Gastrocnemius medialis (tissue), 4 donors: ENCODE measurements at regions not wholly inside any gene's neighbourhood (a gene's known extent, or its start where the extent isn't known, plus 50 kb on each side); places are given as distances from the start of the nearest gene placed in this dataset.

Experiments
- ATAC-seq, 2 donors: fragments of 150-250 bp; one replicate each; pipeline ENCODE4 v1.9.1; 2016
- DNase-seq, 2 donors: peaks; one replicate each; pipeline ENCODE4 v3.0.0-alpha.2; 2019
- H3K27ac ChIP-seq, 4 donors: fragments of 200-600 bp; sonication (generic); 1 replicate in 1 of 4; 2 replicates in 3 of 4; pipeline ENCODE4 v1.5.1; 2016 to 2018; ENCODE audit warnings: mild to moderate bottlenecking in 2 of 4, moderate library complexity in 1 of 4
- H3K27me3 ChIP-seq, 3 donors: fragments of 200-600 bp; sonication (generic) in 2 of 3; 1 replicate in 1 of 3; 2 replicates in 2 of 3; pipeline versions ENCODE4 v1.5.1 to v1.6.0; 2016 to 2019; ENCODE audit warnings: mild to moderate bottlenecking in 1 of 3, moderate library complexity in 1 of 3
- H3K36me3 ChIP-seq, 2 donors: fragments of 200-600 bp; sonication (generic) in 1 of 2; one replicate each; pipeline ENCODE4 v1.5.1; 2017 to 2018
- H3K4me1 ChIP-seq, 2 donors: fragments of 200-600 bp; sonication (generic) in 1 of 2; one replicate each; pipeline ENCODE4 v1.5.1; 2016 to 2017; ENCODE audit warnings: mild to moderate bottlenecking in 2 of 2
- H3K4me3 ChIP-seq, 4 donors: fragments of 200-600 bp; sonication (generic) in 3 of 4; 1 replicate in 1 of 4; 2 replicates in 3 of 4; pipeline ENCODE4 v1.5.1; 2016 to 2019; ENCODE audit warnings: mild to moderate bottlenecking in 2 of 4
- H3K9me3 ChIP-seq, 3 donors: fragments of 200-600 bp; sonication (generic) in 2 of 3; 1 replicate in 1 of 3; 2 replicates in 2 of 3; pipeline ENCODE4 v1.5.1; 2016 to 2019
- POLR2A ChIP-seq, 2 donors: fragments of 450-650 bp; IDR thresholded peaks; one replicate each; pipeline ENCODE4 v1.6.1; 2017; ENCODE audit warnings: antibody characterized with exemption in 2 of 2, mild to moderate bottlenecking in 2 of 2, moderate library complexity in 2 of 2
- in situ Hi-C, 4 donors: fragments of 200-750 bp; cut with MboI; loops; one replicate each; pipeline versions ENCODE4 v1.15.0 to v1.8.0; 2017; ENCODE audit warnings: low sequenced_read_pairs in 4 of 4
- intact Hi-C: fragments of 100-400 bp; cut with DNase I; formaldehyde crosslinking; loops from one replicate; pipeline ENCODE4 v1.15.1; 2023; ENCODE audit warnings: low total_unique reads
- TF ChIP-seq, protein P1 (sequence below), 5 experiments: fragments of 450-650 bp in 3 of 5; fragments of 200-600 bp in 2 of 5; sonication (generic) in 2 of 5; IDR thresholded peaks in 4 of 5; conservative IDR thresholded peaks in 1 of 5; 1 replicate in 4 of 5; 2 replicates in 1 of 5; pipeline ENCODE4 v1.5.1; 2016 to 2019; ENCODE audit warnings: antibody characterized with exemption in 5 of 5, mild to moderate bottlenecking in 3 of 5, moderate library complexity in 3 of 5

DNA sequence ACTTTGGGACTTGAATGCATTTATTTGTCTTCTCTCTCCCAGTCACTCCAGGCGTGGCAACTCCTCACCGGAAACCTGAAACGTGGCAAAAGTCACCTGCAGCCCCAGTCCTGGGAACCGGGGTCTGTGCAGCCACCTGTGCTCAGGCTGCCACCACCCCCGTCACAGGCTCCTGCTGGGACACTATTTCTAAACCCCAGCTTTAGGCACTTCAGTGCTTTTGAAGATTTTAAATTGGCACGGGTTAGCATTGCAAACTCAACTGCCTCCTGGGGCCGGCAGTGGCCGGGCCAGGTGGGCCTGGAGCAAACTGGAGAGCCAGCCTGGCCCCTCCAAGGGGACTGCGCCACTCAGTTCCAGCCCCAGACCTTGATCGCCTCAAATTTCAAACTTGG is 146.7 kb upstream of the IQSEC1 start:
- Histone ChIP-seq H3K36me3 (no peaks in the 10 kb centered on the region), H3K27ac (no peak overlapping the region), H3K4me3 (no peak overlapping the region), H3K27me3 (no peaks in the 10 kb centered on the region), H3K4me1 (peaks cover 0 to 4% of the 10 kb centered on the region in 2 donors), H3K9me3 (no peaks in the 10 kb centered on the region)
- intact Hi-C loops (loop anchor here (5.0 to 10.0 kb wide), 2 partner anchors 62 to 125 kb away; no protein-coding TSS in a partner anchor), in situ Hi-C loops (no loop called here)
- no peak for DNase-seq
- TF ChIP-seq POLR2A (IDR thresholded peaks at IDR 0.05): no peak
- TF ChIP-seq, protein P1, sequence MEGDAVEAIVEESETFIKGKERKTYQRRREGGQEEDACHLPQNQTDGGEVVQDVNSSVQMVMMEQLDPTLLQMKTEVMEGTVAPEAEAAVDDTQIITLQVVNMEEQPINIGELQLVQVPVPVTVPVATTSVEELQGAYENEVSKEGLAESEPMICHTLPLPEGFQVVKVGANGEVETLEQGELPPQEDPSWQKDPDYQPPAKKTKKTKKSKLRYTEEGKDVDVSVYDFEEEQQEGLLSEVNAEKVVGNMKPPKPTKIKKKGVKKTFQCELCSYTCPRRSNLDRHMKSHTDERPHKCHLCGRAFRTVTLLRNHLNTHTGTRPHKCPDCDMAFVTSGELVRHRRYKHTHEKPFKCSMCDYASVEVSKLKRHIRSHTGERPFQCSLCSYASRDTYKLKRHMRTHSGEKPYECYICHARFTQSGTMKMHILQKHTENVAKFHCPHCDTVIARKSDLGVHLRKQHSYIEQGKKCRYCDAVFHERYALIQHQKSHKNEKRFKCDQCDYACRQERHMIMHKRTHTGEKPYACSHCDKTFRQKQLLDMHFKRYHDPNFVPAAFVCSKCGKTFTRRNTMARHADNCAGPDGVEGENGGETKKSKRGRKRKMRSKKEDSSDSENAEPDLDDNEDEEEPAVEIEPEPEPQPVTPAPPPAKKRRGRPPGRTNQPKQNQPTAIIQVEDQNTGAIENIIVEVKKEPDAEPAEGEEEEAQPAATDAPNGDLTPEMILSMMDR (IDR thresholded peaks at IDR 0.05 in 4 of 5, conservative IDR thresholded peaks at IDR 0.05 in 1 of 5): no peak
- ATAC-seq: no peak

DNA sequence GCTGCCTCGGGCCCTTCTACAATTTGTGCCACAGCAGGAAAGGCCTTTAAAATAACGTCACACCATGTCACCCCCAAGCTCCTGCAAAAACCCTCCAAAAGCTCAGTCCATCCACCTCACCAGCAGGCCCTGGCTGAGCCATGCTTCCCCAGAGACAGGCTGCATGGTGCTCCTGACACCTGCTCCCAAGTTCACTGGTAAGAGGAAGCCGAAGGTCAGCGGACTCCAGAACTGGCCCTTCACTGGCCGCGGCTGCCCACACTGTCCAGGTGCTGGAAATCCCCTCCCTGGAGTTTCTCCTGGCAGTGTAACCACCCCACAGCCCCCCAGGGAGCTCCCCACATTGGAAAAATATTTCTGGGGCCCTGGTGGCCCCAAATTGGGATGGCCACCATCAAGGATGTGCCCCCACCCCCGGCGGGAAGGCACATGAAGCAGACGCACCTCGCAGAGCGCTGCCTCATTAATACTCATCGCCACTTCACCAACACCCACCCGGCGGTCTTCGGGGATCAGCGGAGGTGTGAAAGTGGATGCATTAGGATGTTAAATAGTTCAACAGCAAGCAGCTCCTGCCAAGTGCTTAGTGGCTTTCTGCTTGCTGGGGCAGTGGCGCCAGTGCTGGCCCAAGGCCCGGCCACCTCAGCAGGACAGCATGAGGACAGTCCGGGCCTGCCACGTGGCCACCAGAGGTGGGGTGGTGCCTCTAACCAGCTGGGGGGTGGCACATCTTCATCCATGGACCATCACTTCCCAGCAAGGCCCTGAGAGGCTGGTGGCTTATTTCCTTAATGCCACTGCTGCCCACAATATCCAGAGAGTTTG is 146.1 kb upstream of the IQSEC1 start:
- intact Hi-C loops (loop anchor here (5.0 to 10.0 kb wide), 2 partner anchors 63 to 124 kb away; no protein-coding TSS in a partner anchor), in situ Hi-C loops (no loop called here)
- DNase-seq: peak in 1 of 2 donors; percentile 57
- Histone ChIP-seq H3K27ac (no peak overlapping the region), H3K36me3 (no peaks in the 10 kb centered on the region), H3K27me3 (no peaks in the 10 kb centered on the region), H3K9me3 (no peaks in the 10 kb centered on the region), H3K4me3 (no peak overlapping the region), H3K4me1 (peaks cover 0 to 4% of the 10 kb centered on the region in 2 donors)
- TF ChIP-seq POLR2A (IDR thresholded peaks at IDR 0.05): no peak
- TF ChIP-seq, protein P1 (IDR thresholded peaks at IDR 0.05 in 4 of 5, conservative IDR thresholded peaks at IDR 0.05 in 1 of 5): no peak
- peak; percentile 46 to 50 for ATAC-seq

DNA sequence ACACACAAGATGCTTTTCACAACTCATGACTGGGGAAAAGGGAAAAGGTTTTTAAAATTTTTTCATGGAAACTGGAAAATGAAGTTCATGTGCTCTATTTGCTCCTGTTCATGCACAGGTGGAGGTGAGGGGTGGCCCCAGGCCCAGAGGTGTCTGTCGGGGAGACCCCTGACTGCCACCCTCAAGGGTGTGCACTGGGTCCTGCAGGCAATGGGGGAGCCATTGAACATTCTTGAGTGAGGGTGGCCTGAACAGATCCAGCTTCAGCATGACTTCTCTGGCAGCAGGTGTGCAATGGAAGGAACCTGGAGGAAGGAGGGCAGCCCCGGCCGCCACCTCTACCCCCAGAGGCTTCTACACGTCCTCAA is 145.3 kb upstream of the IQSEC1 start:
- H3K27ac ChIP-seq: no peak overlapping the region
- no peak overlapping the region for H3K4me3 ChIP-seq
- ATAC-seq (no peak), DNase-seq (no peak)
- H3K27me3 ChIP-seq: no peaks in the 10 kb centered on the region
- peaks cover 0 to 4% of the 10 kb centered on the region in 2 donors for H3K4me1 ChIP-seq
- TF ChIP-seq, protein P1 (IDR thresholded peaks at IDR 0.05 in 4 of 5, conservative IDR thresholded peaks at IDR 0.05 in 1 of 5): no peak
- no peak for TF ChIP-seq POLR2A (IDR thresholded peaks at IDR 0.05)
- H3K9me3 ChIP-seq: no peaks in the 10 kb centered on the region
- H3K36me3 ChIP-seq: no peaks in the 10 kb centered on the region
- in situ Hi-C loops (no loop called here), intact Hi-C loops (loop anchor here (5.0 to 10.0 kb wide), 2 partner anchors 64 to 124 kb away; no protein-coding TSS in a partner anchor)

DNA sequence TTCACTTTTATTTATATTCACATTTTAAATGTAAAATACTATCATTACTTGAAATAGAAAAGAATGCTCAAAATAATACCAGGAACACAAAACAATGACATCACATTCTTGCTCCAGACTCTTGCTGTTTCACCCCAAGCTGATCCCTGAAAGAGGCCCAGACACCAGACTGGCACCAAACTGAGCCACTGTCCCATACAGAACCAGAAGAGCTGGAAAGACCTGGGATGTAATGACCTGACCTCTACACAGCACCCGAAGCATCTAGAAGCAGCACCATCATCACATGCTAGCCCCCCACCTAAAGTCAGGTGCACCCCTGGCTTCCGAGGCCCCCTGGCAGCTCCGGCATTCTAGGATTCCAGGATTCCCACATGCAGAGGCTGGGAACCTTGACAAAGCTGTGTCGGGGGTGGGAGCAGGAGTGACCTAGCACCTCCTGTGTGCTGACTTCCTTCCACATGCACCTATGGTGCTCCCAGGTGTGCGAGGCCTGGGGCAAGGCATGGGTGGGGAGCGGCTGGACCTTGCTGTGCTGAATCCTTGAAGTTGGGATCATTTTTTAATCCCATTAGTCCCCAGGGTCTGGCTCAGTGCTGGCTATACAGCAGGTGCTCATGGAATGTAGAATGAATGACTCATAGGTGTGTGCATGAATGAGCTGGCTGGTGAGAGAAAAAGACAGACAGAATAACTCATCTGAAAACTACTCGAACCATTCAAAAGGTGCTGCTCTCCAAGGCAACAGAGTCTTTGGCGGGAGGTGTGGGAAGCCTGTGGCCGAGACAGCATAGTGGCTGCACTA is 144.7 kb upstream of the IQSEC1 start:
- no peak for DNase-seq
- in situ Hi-C loops: no loop called here
- H3K9me3 ChIP-seq: no peaks in the 10 kb centered on the region
- H3K4me3 ChIP-seq: no peak overlapping the region
- peaks cover 0 to 4% of the 10 kb centered on the region in 2 donors for H3K4me1 ChIP-seq
- no peaks in the 10 kb centered on the region for H3K27me3 ChIP-seq
- no peak for ATAC-seq
- TF ChIP-seq POLR2A (IDR thresholded peaks at IDR 0.05): no peak
- TF ChIP-seq, protein P1 (IDR thresholded peaks at IDR 0.05 in 4 of 5, conservative IDR thresholded peaks at IDR 0.05 in 1 of 5): no peak
- H3K36me3 ChIP-seq: no peaks in the 10 kb centered on the region
- intact Hi-C loops: loop anchor here (5.0 to 10.0 kb wide), 2 partner anchors 64 to 123 kb away; no protein-coding TSS in a partner anchor
- no peak overlapping the region for H3K27ac ChIP-seq
